ENCODE measurements at regions not wholly inside any gene's neighbourhood (a gene's known extent, or its start where the extent isn't known, plus 50 kb on each side); places are given as distances from the start of the nearest gene placed in this dataset.
A peak's percentile ranks its signal among the peaks of the same experiment; 100 is the strongest.

DNA sequence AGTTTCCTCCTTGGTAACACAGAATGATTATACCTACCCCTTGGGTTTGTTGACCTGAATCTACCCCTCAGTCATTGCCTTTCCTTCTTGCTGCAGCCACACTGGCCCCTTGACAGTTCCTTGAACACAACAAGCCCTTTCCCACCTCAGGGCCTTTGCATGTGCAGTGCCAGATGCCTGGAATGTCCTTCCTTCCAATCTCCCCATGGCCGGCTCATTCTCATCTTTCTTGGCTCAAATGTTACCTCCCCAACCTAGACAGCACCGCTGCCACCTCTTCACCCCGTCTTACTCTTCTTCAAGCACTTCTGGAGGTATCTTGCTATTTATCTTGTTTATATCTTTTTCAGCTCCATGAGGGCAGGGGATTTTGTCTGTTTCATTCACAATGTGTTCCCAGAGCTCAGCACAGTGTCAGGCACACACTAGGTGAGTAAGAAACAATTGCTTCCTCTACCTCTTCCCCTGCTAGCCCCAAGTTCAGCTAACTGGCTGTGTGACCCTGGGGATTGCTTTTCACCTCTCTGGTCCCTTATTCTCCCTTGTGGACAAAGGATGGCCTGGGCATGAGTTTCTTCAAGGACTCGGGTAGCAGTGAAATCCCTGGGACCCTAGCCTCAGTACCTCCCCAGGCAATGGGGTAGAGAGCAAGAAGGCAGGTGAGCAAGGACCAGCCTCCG lies 121.5 kb downstream of the CEBPB start:
- no peak overlapping the region for H3K4me3 Mint-ChIP-seq
- peaks cover 2 to 4% of the 10 kb centered on the region in 2 donors for H3K4me1 Mint-ChIP-seq

DNA sequence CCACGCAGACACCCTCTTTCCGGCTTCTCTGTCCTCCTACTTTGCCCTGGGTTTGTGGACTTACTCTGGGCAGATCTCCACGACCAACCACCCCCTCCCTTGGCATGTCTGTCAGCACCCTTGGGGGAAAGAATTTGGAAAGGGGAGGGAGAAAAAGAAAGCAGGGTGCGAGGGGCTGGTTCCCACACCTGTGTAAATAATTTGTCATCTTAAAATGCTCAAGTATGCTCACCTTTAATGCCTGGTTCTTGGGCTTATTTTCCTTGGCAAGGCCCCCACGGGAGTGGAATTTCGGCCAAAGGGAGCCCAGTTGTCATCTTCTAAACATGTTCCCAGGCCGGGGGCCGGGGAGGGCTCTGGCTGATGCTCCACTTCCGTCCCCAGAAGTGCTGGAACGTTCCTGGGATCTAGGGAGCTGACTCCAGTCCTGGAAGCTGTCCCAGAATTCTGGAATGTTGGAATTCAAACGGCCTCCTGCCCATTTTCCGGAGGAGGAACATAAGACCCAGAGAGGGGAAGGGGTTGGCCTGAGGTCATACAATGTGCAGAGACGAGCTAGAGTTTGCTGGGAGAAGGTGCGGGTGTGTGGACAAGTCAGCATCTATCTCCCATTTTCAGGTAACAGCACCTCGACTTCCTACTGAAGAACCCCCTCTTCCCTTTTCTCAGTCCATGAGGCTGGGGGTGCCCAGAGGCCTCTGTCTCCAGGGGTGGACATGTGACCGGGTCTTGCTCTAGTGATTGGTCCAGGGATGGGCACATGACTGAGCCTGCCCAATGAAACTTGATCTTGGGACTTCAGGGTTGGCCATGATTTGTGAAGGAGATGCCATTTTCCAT lies 122.3 kb downstream of the CEBPB start:
- Mint-ChIP-seq H3K36me3 (no peaks in the 10 kb centered on the region), H3K4me3 (no peak overlapping the region), H3K27ac (no peak overlapping the region), H3K9me3 (peaks cover 0 to 2% of the 10 kb centered on the region in 2 donors), H3K4me1 (peaks cover 2 to 4% of the 10 kb centered on the region in 2 donors), H3K27me3 (peaks cover 39 to 62% of the 10 kb centered on the region in 2 donors)
- DNase-seq (no peak), ATAC-seq (replicated peaks) (no peak)

More for the DNA sequence above, 121.5 kb downstream of the CEBPB start:
- Mint-ChIP-seq H3K36me3 (no peaks in the 10 kb centered on the region), H3K27me3 (peaks cover 34 to 56% of the 10 kb centered on the region in 2 donors), H3K27ac (no peak overlapping the region), H3K9me3 (peaks cover 0 to 2% of the 10 kb centered on the region in 2 donors)
- DNase-seq = no peak
- ATAC-seq (replicated peaks) = no peak

DNA sequence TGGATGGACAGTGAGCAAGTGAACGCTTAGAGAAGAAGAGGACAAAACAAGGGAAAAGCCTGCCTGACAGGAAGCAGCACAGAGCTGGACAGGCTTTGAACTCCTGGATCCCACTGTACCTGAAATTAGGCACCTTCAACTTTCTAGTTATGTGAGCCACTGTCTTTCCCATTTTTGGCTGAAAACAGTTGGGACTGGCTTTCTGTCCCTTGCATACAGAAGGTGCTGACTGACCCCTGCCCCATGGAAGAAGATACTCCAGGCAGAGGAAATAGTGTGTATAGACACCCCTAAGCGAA lies 122.8 kb downstream of the CEBPB start:
- DNase-seq = no peak
- Mint-ChIP-seq H3K27ac (no peak overlapping the region), H3K4me3 (no peak overlapping the region), H3K36me3 (no peaks in the 10 kb centered on the region), H3K9me3 (peaks cover 0 to 2% of the 10 kb centered on the region in 2 donors), H3K27me3 (peaks cover 44 to 68% of the 10 kb centered on the region in 2 donors), H3K4me1 (peaks cover 2 to 5% of the 10 kb centered on the region in 2 donors)
- no peak for ATAC-seq (replicated peaks)

DNA sequence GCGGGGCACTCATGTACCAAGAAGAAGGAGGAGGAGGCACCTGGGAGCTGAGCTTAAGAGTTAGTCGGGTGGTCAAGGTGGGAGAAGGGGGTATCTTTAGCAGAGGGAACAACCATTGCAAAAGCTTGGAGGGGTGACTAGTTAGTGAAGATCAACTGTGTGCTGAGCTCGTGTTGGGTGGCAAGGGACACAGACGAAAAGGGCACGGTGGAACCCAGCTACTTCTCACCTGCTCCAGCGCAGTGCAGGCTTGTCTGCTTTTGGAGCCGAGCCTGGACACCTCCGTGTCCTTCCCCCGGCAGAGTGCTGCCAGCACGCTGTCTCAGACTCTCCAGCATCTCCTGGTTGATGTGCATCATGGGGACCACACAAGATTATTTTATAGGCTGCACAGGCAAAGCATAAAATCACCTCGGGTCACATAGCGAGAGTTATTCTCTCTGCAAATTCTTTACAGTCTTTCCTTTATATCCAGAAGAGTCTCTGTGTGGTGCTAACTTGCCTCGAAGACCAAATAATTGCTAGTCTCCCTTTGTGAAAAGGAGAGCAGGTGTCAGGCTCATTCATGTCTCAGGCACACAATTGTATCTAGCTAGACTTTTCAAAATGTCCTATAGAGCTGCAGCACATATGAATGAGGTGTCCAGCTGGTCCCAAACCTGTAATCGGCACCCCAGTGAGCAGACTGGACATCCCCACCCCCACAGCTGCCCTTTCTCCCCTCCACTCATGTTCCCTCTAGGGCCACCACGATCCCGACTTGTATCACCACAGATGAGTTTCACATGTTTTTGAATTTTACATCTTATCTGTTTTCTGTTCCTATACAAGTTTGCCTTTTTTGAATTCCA lies 123.4 kb downstream of the CEBPB start:
- Mint-ChIP-seq H3K36me3 (no peaks in the 10 kb centered on the region), H3K4me3 (no peak overlapping the region), H3K27ac (no peak overlapping the region), H3K4me1 (peaks cover 4 to 11% of the 10 kb centered on the region in 2 donors), H3K9me3 (peaks cover 0 to 2% of the 10 kb centered on the region in 2 donors), H3K27me3 (peaks cover 44 to 73% of the 10 kb centered on the region in 2 donors)
- no peak for ATAC-seq (replicated peaks)
- DNase-seq = no peak

DNA sequence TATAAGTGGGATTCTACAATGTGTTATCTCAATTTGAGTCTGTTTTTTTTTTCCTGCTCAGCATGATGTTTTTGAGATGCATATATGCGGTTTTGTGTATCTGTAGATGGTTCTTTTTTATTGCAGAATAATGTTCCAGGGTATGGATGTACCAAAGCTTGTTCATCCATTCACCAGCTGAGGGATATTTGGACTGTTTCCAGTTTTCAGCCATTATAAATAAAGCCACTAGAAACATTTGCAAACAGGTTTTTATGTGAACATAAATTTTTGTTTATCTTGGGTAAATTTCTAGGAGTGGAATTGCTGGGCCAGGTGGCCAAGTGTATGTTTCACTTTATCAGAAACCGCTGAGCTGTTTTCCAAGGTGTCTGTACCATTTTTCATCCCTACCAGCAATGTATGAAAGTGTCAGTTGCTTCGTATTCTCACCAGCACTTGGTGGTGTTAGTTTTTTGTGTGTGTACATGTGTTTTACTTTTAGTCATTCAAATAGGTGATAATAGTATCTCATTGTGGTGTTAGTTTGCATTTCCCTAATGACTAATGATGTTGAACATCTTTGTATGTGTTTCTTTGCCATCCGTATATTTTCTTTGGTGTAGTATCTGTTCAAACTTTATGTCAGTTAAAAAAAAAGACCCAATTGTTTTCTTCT lies 124.2 kb downstream of the CEBPB start:
- H3K4me3 Mint-ChIP-seq = no peak overlapping the region
- DNase-seq = no peak
- H3K36me3 Mint-ChIP-seq = no peaks in the 10 kb centered on the region
- no peak overlapping the region for H3K27ac Mint-ChIP-seq
- H3K27me3 Mint-ChIP-seq = peaks cover 44 to 66% of the 10 kb centered on the region in 2 donors
- H3K9me3 Mint-ChIP-seq = peaks cover 0 to 2% of the 10 kb centered on the region in 2 donors
- no peak for ATAC-seq (replicated peaks)
- peaks cover 4 to 11% of the 10 kb centered on the region in 2 donors for H3K4me1 Mint-ChIP-seq

DNA sequence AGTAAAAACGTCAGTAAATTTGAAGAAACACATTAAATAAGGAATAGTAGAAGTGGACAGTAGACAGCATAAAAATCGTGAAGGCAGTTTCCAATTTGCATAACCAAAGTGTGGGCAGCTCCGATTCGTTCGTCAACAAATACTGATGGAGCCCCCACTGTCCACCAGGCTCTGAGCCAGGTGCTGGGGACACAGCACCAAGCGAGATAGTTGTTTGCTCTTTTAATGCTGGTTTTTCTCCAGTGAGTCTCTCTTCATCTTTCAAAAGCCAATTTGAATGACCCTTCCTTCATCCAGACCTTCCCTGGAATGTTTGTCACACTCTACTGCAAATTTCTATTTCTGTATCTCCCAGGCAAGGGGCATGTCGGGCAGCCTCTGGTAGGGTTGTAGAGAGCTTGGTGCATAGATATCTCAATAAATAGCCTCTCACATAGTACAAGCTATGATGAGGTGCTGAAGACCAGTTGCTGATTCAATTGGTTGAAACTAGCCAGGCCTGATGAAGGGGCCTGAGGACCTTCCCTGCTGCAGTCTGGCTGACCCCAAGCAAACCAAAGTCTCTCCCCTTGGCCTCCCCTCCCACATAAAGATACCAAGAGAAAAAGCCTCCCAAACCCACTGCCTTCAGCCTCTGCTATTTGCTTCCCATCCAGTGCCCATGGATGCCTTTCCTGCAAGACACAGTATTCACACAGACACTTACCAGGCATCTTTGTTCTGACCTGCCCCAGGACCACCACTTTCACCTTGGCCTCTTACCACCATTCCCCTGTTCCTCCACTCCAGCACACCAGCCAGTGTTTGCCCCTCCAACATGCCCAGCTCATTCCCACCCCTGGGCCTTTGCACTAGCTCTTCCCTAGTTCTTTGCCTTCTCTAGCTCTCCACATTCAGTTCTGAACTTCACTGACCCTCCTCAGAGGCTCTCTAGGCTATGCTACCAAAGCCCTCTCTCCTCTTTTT lies 125.2 kb downstream of the CEBPB start:
- H3K27me3 Mint-ChIP-seq = peaks cover 46 to 64% of the 10 kb centered on the region in 2 donors
- DNase-seq = no peak

DNA sequence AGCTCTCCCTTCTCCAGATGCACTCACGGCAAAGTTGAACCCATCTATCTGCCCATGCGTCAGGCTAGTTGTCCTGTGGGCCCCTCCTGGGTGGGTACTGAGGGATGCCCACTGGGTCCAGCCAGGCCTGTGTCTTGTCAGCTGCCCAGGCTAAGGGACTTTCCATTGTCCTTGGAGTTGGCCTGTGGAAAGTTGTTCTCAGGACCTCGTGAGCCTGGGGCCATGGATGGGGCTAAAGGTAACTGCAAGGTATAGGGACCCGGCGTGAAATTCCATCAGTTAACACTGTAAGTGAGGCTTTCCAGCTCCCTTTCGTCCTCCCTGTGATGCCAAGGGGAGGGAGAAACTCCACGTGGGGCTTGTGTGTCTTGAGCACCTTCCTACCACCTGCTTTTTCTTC lies 126.5 kb downstream of the CEBPB start:
- H3K4me1 Mint-ChIP-seq = peaks cover 2 to 11% of the 10 kb centered on the region in 2 donors
- peaks cover 0 to 2% of the 10 kb centered on the region in 2 donors for H3K9me3 Mint-ChIP-seq
- H3K27ac Mint-ChIP-seq = no peak overlapping the region
- H3K27me3 Mint-ChIP-seq = peaks cover 40 to 68% of the 10 kb centered on the region in 2 donors
- ATAC-seq (replicated peaks) (no peak), DNase-seq (no peak)
- no peak overlapping the region for H3K4me3 Mint-ChIP-seq
- H3K36me3 Mint-ChIP-seq = no peaks in the 10 kb centered on the region

More for the DNA sequence above, 125.2 kb downstream of the CEBPB start:
- Mint-ChIP-seq H3K4me3 (no peak overlapping the region), H3K36me3 (no peaks in the 10 kb centered on the region), H3K4me1 (peaks cover 2 to 11% of the 10 kb centered on the region in 2 donors), H3K9me3 (peaks cover 0 to 2% of the 10 kb centered on the region in 2 donors), H3K27ac (no peak overlapping the region)
- ATAC-seq (replicated peaks) = no peak

DNA sequence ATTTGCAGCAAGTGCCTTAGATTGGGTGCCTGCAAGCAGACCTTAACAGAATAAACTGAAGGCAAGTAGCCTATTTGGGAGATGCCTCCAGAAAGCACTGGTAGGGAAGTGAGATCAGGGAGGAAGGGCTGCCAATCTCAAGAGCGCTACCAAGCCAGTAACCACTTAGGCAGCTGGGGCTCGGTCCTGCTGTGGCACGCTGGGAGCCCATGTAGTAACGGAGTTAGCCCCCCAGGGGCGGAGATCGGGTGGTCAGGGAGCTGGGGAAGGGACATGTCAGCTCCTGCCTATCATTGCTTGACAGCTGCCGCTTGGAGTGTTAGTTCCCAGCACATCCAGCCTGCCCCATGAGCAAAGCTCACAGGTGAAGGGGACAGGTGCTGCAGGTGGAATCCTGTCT lies 127.0 kb downstream of the CEBPB start:
- H3K27ac Mint-ChIP-seq = no peak overlapping the region
- no peaks in the 10 kb centered on the region for H3K36me3 Mint-ChIP-seq
- ATAC-seq (replicated peaks) (no peak), DNase-seq (no peak)
- no peak overlapping the region for H3K4me3 Mint-ChIP-seq
- H3K9me3 Mint-ChIP-seq = peaks cover 0 to 2% of the 10 kb centered on the region in 2 donors
- H3K27me3 Mint-ChIP-seq = peaks cover 40 to 69% of the 10 kb centered on the region in 2 donors
- H3K4me1 Mint-ChIP-seq = peaks cover 2 to 11% of the 10 kb centered on the region in 2 donors

DNA sequence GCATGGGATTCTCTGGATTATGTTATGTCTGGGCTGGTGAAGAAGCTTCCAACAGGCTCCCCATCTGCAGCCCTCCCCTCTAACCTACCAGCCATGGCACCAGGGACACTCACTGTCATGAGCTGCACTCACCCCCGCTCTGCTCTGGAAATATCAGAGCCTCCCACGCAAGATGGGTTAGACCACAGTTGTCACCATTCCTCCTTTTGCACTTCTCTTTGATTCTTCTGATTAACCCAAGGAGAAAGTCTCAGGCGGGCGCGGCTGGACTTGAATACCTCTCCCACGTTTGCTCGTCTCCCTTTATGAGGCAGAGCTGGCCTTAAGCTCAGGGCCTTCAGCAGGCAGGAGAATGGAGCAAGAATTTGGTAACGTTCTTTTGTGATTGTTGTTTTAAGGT lies 128.1 kb downstream of the CEBPB start:
- H3K4me3 Mint-ChIP-seq = no peak overlapping the region
- DNase-seq = no peak

DNA sequence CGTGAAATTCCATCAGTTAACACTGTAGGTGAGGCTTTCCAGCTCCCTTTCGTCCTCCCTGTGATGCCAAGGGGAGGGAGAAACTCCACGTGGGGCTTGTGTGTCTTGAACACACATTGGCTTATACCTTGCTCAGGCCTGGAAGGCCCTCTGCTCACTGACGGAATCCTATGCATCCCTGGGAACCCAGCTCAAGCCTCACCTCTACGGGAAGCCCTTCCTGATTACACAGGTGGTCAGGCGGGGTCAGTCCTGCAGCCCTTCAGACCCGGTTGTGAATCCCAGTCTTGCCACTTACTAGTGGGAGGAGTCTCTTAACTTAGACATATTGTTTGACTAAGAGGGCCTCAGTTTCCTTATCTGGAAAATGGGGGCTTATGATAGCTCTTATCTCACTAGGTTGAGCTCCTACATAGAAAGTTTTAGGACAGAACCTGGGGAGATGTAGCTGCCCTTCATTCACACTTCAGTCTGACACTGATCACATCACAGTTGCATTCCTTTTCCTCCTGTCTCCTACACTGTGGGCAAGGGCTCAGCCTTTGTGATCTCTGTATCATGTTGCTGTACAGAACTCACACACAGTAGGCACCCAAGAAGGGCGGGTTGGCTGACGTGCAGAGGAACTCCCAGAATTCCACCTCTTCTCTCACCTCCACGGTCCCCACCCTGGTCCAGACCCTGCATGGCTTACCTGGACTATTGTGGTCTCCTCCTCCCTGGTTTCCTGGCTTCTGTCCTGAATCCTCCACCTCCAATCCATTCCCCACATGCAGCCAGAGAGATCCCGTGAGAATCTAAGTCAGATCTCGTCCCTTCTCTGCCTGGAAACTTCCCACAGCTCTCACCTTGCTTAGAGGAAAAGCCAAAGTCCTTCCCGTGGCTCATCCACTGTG lies 129.6 kb downstream of the CEBPB start:
- H3K4me1 Mint-ChIP-seq = peaks cover 2 to 11% of the 10 kb centered on the region in 2 donors
- no peak overlapping the region for H3K27ac Mint-ChIP-seq
- no peaks in the 10 kb centered on the region for H3K36me3 Mint-ChIP-seq
- peaks cover 2 to 6% of the 10 kb centered on the region in 2 donors for H3K9me3 Mint-ChIP-seq
- H3K4me3 Mint-ChIP-seq = no peak overlapping the region
- ATAC-seq (replicated peaks) = no peak
- peaks cover 31 to 61% of the 10 kb centered on the region in 2 donors for H3K27me3 Mint-ChIP-seq
- no peak for DNase-seq

More for the DNA sequence above, 128.1 kb downstream of the CEBPB start:
- no peaks in the 10 kb centered on the region for H3K36me3 Mint-ChIP-seq
- peak; percentile 63 to 65 for ATAC-seq (replicated peaks)
- H3K27ac Mint-ChIP-seq = no peak overlapping the region
- H3K27me3 Mint-ChIP-seq = peaks cover 32 to 66% of the 10 kb centered on the region in 2 donors
- peaks cover 2 to 11% of the 10 kb centered on the region in 2 donors for H3K4me1 Mint-ChIP-seq
- no peaks in the 10 kb centered on the region for H3K9me3 Mint-ChIP-seq

DNA sequence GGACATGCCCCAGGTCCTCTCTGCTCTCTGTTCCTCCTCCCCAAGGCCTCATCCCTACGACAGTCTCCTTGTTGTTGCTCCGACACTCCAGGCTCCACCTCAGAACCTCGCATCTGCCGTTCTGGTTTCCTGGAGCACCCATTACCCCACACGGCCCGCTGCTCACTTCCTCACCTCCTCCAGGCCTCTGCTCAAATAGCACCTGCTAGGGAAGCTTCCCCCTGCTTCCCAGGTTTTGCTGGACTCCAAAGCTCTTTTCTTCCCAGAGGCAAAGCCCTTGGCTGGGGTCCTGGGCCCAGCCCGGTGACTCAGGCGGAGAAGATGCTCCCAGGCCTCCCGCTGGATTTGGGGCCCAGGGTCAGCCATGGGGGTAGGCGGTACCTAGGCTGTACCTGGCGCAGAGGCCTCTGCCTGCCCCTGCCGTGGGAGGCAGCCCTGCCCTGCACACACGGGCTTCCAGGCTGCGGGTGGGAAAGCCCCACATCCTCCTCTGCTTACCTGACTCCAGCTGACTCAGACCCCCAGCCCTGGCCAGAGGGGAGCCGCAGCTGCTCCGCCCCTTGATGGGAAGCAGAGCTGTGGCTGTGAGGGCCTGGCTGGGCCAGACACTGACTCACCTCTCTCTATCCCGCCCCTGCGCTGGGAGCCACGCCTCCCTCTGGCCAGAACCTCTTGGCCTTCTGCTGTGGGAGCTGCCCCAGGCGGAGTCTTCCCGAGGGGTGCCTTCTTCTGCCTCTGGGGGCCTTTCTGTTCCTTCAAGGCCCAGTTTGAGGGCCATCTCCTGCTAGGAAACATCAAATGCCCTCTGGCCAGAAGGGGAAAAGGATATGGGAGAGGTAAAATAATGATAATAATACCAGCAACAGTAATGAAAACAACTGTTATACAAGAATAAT lies 130.5 kb downstream of the CEBPB start:
- H3K27me3 Mint-ChIP-seq = peaks cover 31 to 56% of the 10 kb centered on the region in 2 donors
- H3K36me3 Mint-ChIP-seq = no peaks in the 10 kb centered on the region
- peaks cover 2 to 6% of the 10 kb centered on the region in 2 donors for H3K9me3 Mint-ChIP-seq
- ATAC-seq (replicated peaks) (no peak), DNase-seq (no peak)
- H3K27ac Mint-ChIP-seq = no peak overlapping the region
- H3K4me3 Mint-ChIP-seq = no peak overlapping the region
- H3K4me1 Mint-ChIP-seq = peaks cover 2 to 11% of the 10 kb centered on the region in 2 donors
